GM13977 (cell line): ENCODE measurements at regions not wholly inside any gene's neighbourhood (a gene's known extent, or its start where the extent isn't known, plus 50 kb on each side); places are given as distances from the start of the nearest gene placed in this dataset.

Source experiments
- DNase-seq: peaks from one replicate; pipeline ENCODE4 v3.0.0; 2012; ENCODE audit warnings: low spot score
- in situ Hi-C: fragments of 300-500 bp; cut with MboI; formaldehyde crosslinking; loops from one replicate; pipeline ENCODE4 v1.12.0; 2022; ENCODE audit warnings: low sequenced_read_pairs, low pct_unique_long_range_greater_than_20kb, mixed read lengths, inconsistent platforms; ENCODE audit not compliant: unreplicated experiment
- TF ChIP-seq, protein P1 (sequence below): IDR thresholded peaks from 2 replicates; pipeline ENCODE4 v1.5.1; 2012; ENCODE audit warnings: mild to moderate bottlenecking, control low read depth; ENCODE audit not compliant: insufficient read depth; ENCODE audit errors: extremely low read depth, missing control alignments

DNA sequence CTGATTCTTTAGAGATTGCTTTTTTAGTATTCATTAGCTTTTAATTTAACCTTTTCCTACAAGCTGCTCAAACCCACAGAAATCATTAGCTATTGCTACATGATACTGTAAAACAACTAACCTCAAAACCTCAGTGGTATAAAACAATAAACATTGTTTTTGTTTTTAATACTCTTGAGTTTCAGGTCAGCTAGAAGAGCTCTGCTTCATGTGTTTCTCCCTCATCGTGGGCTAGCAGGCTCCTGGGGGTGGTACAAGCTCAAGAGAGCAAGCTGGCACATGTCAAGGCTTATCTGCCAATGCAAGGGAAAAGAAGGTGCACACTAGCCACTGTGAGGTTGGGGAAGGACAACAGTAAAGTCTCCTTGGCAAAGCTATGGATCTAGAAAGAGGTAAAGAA lies 232.9 kb upstream of the PHF14 start:
- in situ Hi-C loops: no loop called here
- TF ChIP-seq, protein P1, sequence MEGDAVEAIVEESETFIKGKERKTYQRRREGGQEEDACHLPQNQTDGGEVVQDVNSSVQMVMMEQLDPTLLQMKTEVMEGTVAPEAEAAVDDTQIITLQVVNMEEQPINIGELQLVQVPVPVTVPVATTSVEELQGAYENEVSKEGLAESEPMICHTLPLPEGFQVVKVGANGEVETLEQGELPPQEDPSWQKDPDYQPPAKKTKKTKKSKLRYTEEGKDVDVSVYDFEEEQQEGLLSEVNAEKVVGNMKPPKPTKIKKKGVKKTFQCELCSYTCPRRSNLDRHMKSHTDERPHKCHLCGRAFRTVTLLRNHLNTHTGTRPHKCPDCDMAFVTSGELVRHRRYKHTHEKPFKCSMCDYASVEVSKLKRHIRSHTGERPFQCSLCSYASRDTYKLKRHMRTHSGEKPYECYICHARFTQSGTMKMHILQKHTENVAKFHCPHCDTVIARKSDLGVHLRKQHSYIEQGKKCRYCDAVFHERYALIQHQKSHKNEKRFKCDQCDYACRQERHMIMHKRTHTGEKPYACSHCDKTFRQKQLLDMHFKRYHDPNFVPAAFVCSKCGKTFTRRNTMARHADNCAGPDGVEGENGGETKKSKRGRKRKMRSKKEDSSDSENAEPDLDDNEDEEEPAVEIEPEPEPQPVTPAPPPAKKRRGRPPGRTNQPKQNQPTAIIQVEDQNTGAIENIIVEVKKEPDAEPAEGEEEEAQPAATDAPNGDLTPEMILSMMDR: no peak
- DNase-seq: no peak

DNA sequence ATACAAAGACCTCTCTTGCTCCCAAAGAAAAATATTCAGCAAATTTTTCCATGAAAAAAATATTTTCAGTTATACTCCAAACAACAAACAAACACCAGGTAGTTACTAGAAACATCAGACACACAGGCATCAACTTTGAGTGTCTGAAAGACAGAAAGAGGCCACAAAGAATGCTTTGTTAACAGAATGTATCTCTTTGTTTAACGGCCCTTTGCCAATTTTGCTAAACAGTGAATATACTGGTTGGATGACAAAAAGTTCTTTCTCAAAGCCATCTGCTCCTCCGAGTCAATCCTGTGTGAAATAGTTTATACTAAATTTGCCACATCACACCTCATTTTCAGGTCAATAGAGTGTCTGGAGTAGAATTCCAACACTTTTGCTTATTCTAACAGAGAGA lies 216.7 kb upstream of the PHF14 start:
- in situ Hi-C loops: no loop called here
- no peak for DNase-seq
- TF ChIP-seq, protein P1: no peak

DNA sequence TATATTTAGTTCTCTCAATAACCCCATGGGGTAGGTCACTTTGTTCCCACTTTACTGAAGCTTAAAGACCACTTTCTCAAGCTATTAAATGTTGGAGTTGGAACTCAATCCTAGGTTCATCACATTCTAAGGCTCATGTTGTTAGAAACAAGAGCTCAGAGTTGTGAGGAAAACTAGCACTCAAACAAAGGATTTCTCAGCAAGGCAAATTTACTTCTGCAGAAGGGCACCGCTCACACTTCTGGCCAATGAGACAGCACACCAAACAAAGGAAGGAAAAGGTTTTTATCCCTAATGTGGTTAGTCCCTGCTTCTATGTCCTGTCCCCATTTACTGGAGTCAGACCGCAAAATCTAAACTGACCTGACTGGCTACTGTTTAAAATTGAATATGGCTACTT lies 214.6 kb upstream of the PHF14 start:
- no peak for DNase-seq
- TF ChIP-seq, protein P1: no peak
- in situ Hi-C loops: no loop called here

DNA sequence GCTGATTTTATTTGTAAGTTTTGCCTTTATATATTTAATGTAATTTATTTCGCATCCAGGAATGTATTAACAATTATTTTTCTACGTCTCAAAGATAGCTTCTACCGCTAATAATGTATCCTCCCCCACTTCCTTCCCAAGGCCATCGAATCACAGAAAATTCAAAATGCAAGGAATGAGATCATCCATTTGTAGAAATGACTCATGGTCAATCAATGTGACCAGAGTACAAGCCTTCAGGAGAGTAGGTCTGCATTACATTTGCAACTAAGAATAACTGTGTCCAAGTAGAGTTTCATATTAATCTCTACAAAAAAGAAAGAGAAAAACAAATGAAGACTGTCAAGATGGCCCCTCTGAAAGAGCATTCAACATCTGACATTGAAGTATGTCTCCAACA lies 205.9 kb upstream of the PHF14 start:
- TF ChIP-seq, protein P1: no peak
- no peak for DNase-seq
- in situ Hi-C loops: no loop called here

DNA sequence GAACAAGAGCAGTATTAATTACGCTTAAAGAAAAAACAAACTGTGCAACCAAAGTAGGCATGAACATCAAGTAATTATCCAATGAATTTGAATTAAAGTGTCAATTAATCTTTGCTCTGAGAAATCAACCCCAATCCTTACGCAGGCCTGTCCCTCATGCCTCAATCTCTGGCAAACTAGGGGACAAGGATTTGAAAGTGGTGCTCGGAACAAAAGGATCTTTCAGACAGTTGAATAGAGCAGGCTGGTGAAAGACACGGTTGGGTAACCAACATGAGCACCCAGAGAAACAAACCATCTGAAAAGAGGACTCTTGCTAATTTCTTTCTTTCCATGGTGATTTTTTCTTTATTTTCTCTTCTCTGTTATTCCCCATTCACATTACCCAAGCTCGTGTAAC lies 203.5 kb upstream of the PHF14 start:
- DNase-seq: no peak
- TF ChIP-seq, protein P1: no peak
- in situ Hi-C loops: no loop called here

DNA sequence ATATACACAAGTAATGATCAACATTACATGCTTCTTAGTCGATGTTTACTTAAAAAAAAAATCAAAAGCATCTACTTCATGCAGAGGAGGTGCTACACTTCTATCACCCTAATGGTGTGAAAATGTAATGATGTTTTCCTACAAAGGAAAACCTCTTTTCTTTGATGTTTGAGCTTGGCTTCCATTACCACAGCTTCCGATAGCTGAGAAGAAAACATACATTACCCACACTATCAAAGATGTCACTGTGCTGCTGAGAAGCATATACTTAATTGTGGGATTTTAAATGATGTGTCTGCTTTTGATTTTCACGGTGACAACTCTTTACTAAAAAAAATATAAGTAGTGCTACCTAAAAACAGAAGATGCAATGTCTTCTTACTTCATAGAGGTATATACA lies 200.2 kb upstream of the PHF14 start:
- TF ChIP-seq, protein P1: no peak
- no peak for DNase-seq
- in situ Hi-C loops: no loop called here
